ENCODE measurements at regions not wholly inside any gene's neighbourhood (a gene's known extent, or its start where the extent isn't known, plus 50 kb on each side); places are given as distances from the start of the nearest gene placed in this dataset.
A peak's percentile ranks its signal among the peaks of the same experiment; 100 is the strongest.

GRCh38 chr21:41663805-41664788 is 102.8 kb downstream of the RIPK4 start:
- Histone ChIP-seq H2AFZ (ENCODE audit: low read length) (no peak overlapping the region), H3K27me3 (ENCODE audit: insufficient read depth, low read length) (no peaks in the 10 kb centered on the region), H3K27ac (ENCODE audit: low read depth, low read length) (peak overlapping the region; percentile 76), H3K4me1 (ENCODE audit: insufficient read depth, low read length) (peaks cover 23% of the 10 kb centered on the region), H3K36me3 (ENCODE audit: insufficient read depth, low read length) (no peaks in the 10 kb centered on the region), H3K4me2 (ENCODE audit: insufficient read depth, low read length) (peak overlapping the region; percentile 40), H3K79me2 (ENCODE audit: insufficient read depth, low read length) (no peaks in the 10 kb centered on the region), H3K4me3 (ENCODE audit: insufficient read depth, low read length) (peak overlapping the region; percentile 30), H4K20me1 (ENCODE audit: insufficient read depth, low read length) (no peaks in the 10 kb centered on the region), H3K9me3 (ENCODE audit: low read depth, low read length) (no peaks in the 10 kb centered on the region)
- DNase-seq (ENCODE audit: insufficient read length, low spot score, missing footprints), result no peak
- TF ChIP-seq, protein P1, sequence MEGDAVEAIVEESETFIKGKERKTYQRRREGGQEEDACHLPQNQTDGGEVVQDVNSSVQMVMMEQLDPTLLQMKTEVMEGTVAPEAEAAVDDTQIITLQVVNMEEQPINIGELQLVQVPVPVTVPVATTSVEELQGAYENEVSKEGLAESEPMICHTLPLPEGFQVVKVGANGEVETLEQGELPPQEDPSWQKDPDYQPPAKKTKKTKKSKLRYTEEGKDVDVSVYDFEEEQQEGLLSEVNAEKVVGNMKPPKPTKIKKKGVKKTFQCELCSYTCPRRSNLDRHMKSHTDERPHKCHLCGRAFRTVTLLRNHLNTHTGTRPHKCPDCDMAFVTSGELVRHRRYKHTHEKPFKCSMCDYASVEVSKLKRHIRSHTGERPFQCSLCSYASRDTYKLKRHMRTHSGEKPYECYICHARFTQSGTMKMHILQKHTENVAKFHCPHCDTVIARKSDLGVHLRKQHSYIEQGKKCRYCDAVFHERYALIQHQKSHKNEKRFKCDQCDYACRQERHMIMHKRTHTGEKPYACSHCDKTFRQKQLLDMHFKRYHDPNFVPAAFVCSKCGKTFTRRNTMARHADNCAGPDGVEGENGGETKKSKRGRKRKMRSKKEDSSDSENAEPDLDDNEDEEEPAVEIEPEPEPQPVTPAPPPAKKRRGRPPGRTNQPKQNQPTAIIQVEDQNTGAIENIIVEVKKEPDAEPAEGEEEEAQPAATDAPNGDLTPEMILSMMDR (IDR thresholded peaks at IDR 0.05; ENCODE audit: extremely low read depth, low read depth, low read length), result no peak

DNA sequence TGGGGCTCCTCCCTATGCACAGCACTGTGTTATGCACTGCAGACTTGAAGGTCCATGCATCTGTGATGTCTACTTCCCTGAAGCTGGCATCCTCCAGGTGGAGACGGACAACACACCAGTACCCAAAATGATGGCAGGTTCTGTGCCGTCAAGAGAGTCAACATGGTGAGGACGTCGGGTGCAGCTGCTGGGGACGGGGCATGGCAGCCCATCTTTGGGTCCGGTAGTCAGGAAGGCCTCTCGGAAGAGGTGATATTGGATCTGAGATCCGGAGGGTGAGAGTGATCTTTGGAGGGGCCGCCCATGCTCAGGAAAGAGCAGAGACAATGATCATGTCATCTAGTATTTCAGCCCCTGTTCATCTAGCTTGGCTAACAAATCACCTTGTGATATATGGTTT is 104.1 kb downstream of the RIPK4 start:
- no peaks in the 10 kb centered on the region for H3K79me2 ChIP-seq (ENCODE audit: insufficient read depth, low read length)
- TF ChIP-seq, protein P1 (IDR thresholded peaks at IDR 0.05; ENCODE audit: extremely low read depth, low read depth, low read length), result no peak
- no peak overlapping the region for H3K4me3 ChIP-seq (ENCODE audit: insufficient read depth, low read length)
- no peak for DNase-seq (ENCODE audit: insufficient read length, low spot score, missing footprints)
- peaks cover 26% of the 10 kb centered on the region for H3K4me1 ChIP-seq (ENCODE audit: insufficient read depth, low read length)
- H4K20me1 ChIP-seq (ENCODE audit: insufficient read depth, low read length), result no peaks in the 10 kb centered on the region
- H3K36me3 ChIP-seq (ENCODE audit: insufficient read depth, low read length), result no peaks in the 10 kb centered on the region
- H2AFZ ChIP-seq (ENCODE audit: low read length), result no peak overlapping the region
- H3K27ac ChIP-seq (ENCODE audit: low read depth, low read length), result no peak overlapping the region
- H3K4me2 ChIP-seq (ENCODE audit: insufficient read depth, low read length), result no peak overlapping the region
- H3K27me3 ChIP-seq (ENCODE audit: insufficient read depth, low read length), result no peaks in the 10 kb centered on the region
- H3K9me3 ChIP-seq (ENCODE audit: low read depth, low read length), result no peaks in the 10 kb centered on the region

- Histone ChIP-seq H3K79me2 (ENCODE audit: insufficient read depth, low read length) (no peaks in the 10 kb centered on the region), H3K27me3 (ENCODE audit: insufficient read depth, low read length) (no peaks in the 10 kb centered on the region), H3K36me3 (ENCODE audit: insufficient read depth, low read length) (no peaks in the 10 kb centered on the region), H3K27ac (ENCODE audit: low read depth, low read length) (no peak overlapping the region), H3K4me2 (ENCODE audit: insufficient read depth, low read length) (no peak overlapping the region), H3K9me3 (ENCODE audit: low read depth, low read length) (no peaks in the 10 kb centered on the region), H4K20me1 (ENCODE audit: insufficient read depth, low read length) (no peaks in the 10 kb centered on the region), H3K4me1 (ENCODE audit: insufficient read depth, low read length) (peaks cover 26% of the 10 kb centered on the region), H3K4me3 (ENCODE audit: insufficient read depth, low read length) (no peak overlapping the region), H2AFZ (ENCODE audit: low read length) (no peak overlapping the region)
- no peak for DNase-seq (ENCODE audit: insufficient read length, low spot score, missing footprints)
- TF ChIP-seq, protein P1 (IDR thresholded peaks at IDR 0.05; ENCODE audit: extremely low read depth, low read depth, low read length), result no peak
Observed at GRCh38 chr21:41662161-41662560, 104.7 kb downstream of the RIPK4 start.

GRCh38 chr21:41660748-41661147 is 106.1 kb downstream of the RIPK4 start:
- TF ChIP-seq, protein P1 (IDR thresholded peaks at IDR 0.05; ENCODE audit: extremely low read depth, low read depth, low read length), result no peak
- no peak overlapping the region for H2AFZ ChIP-seq (ENCODE audit: low read length)
- H4K20me1 ChIP-seq (ENCODE audit: insufficient read depth, low read length), result no peaks in the 10 kb centered on the region
- H3K9me3 ChIP-seq (ENCODE audit: low read depth, low read length), result no peaks in the 10 kb centered on the region
- no peaks in the 10 kb centered on the region for H3K27me3 ChIP-seq (ENCODE audit: insufficient read depth, low read length)
- H3K36me3 ChIP-seq (ENCODE audit: insufficient read depth, low read length), result no peaks in the 10 kb centered on the region
- no peak overlapping the region for H3K4me3 ChIP-seq (ENCODE audit: insufficient read depth, low read length)
- DNase-seq (ENCODE audit: insufficient read length, low spot score, missing footprints), result peak; percentile 39
- no peaks in the 10 kb centered on the region for H3K79me2 ChIP-seq (ENCODE audit: insufficient read depth, low read length)
- no peak overlapping the region for H3K4me2 ChIP-seq (ENCODE audit: insufficient read depth, low read length)
- peaks cover 26% of the 10 kb centered on the region for H3K4me1 ChIP-seq (ENCODE audit: insufficient read depth, low read length)
- H3K27ac ChIP-seq (ENCODE audit: low read depth, low read length), result no peak overlapping the region
